Panc1 (cell line): ENCODE measurements at regions not wholly inside any gene's neighbourhood (a gene's known extent, or its start where the extent isn't known, plus 50 kb on each side); places are given as distances from the start of the nearest gene placed in this dataset.

Experiments used
- ATAC-seq: fragments of 200-7000 bp; cut with Tn5 transposase; 2 replicates; pipeline ENCODE4 v1.9.1; 2020; ENCODE audit warnings: mild to moderate bottlenecking, moderate library complexity
- BruUV-seq: library from RNA; stranded (reverse); fragments of 400-500 nt; replicated peaks from 2 replicates; lab custom pipeline; 2021; lab: Mats Ljungman, UMichigan
- CTCF ChIA-PET: fragments of 300-600 bp; sonication (Branson Sonifier 250); formaldehyde crosslinking; loops from one replicate; lab custom pipeline; 2022; ENCODE audit warnings: antibody characterized with exemption; lab: Charles Lee
- POLR2A ChIA-PET: fragments of 300-600 bp; sonication (Branson Sonifier 250); formaldehyde crosslinking; loops from one replicate; lab custom pipeline; 2022; ENCODE audit warnings: antibody characterized with exemption; lab: Charles Lee
- DNase-seq: peaks from one replicate; pipeline ENCODE4 v3.0.0-alpha.2; 2010; ENCODE audit warnings: low read depth, low spot score
- H3K27ac ChIP-seq: 2 replicates; pipeline ENCODE4 v1.5.1; 2011; ENCODE audit warnings: mild to moderate bottlenecking, low read length, inconsistent platforms
- H3K27me3 ChIP-seq: fragments of 200-500 bp; sonication (Bioruptor generic); 2 replicates; pipeline ENCODE4 v1.6.0; 2014; ENCODE audit warnings: low read length, inconsistent platforms; ENCODE audit not compliant: control insufficient read depth, insufficient read depth
- H3K36me3 ChIP-seq: fragments of 200-500 bp; sonication (Bioruptor generic); 2 replicates; pipeline ENCODE4 v1.5.1; 2014; ENCODE audit warnings: inconsistent platforms, mild to moderate bottlenecking, low read length, moderate library complexity; ENCODE audit not compliant: control insufficient read depth, insufficient read depth
- H3K4me1 ChIP-seq: 2 replicates; pipeline ENCODE4 v1.5.1; 2011; ENCODE audit warnings: inconsistent platforms, mild to moderate bottlenecking, low read length, moderate library complexity; ENCODE audit not compliant: control insufficient read depth, insufficient read depth
- H3K4me3 ChIP-seq, 2 experiments: 2 replicates each; pipeline ENCODE4 v1.5.1; 2011 to 2012; ENCODE audit warnings: low read depth in 2 of 2, low read length in 2 of 2, mild to moderate bottlenecking in 2 of 2, inconsistent platforms in 1 of 2, moderate library complexity in 1 of 2
- H3K9me3 ChIP-seq: fragments of 200-500 bp; sonication (Bioruptor generic); 2 replicates; pipeline ENCODE4 v1.5.1; 2014; ENCODE audit warnings: low read depth, mild to moderate bottlenecking, inconsistent platforms, low read length, moderate library complexity; ENCODE audit not compliant: control insufficient read depth, insufficient read depth
- CTCF ChIP-seq: fragments of 450-650 bp; IDR thresholded peaks from 2 replicates; pipeline ENCODE4 v1.5.1; 2017; ENCODE audit warnings: mild to moderate bottlenecking
- POLR2AphosphoS5 ChIP-seq: IDR thresholded peaks from 2 replicates; pipeline ENCODE4 v1.6.1; 2012; ENCODE audit warnings: mild to moderate bottlenecking, low read depth, low read length, moderate library complexity
- REST ChIP-seq, 2 experiments: IDR thresholded peaks; 2 replicates each; pipeline ENCODE4 v1.6.1; 2011 to 2012; ENCODE audit warnings: low read depth in 2 of 2, control low read depth in 1 of 2, low read length in 1 of 2, mild to moderate bottlenecking in 1 of 2, moderate library complexity in 1 of 2; ENCODE audit not compliant: insufficient read depth in 1 of 2
- SIN3A ChIP-seq: IDR thresholded peaks from 2 replicates; pipeline ENCODE4 v1.6.1; 2012; ENCODE audit warnings: low read depth, mild to moderate bottlenecking, low read length, moderate library complexity, borderline replicate concordance; ENCODE audit not compliant: insufficient read depth
- TCF7L2 ChIP-seq: IDR thresholded peaks from 2 replicates; pipeline ENCODE4 v1.6.1; 2011; ENCODE audit warnings: mild to moderate bottlenecking, low read depth, low read length, inconsistent platforms
- in situ Hi-C: cut with HindIII; loops from 2 replicates; pipeline ENCODE4 v1.10.0; 2016; ENCODE audit warnings: low sequenced_read_pairs, low pct_unique_long_range_greater_than_20kb
- intact Hi-C: fragments of 100-400 bp; cut with micrococcal nuclease; formaldehyde crosslinking; loops from one replicate; pipeline ENCODE4 v1.10.0; 2022; ENCODE audit not compliant: unreplicated experiment

GRCh38 chrX:120000490-120001246, 57.1 kb upstream of the NKAP start:
- no peak for DNase-seq
- Histone ChIP-seq H3K27me3 (peaks cover 16% of the 10 kb centered on the region), H3K9me3 (no peaks in the 10 kb centered on the region), H3K36me3 (no peaks in the 10 kb centered on the region), H3K4me1 (no peaks in the 10 kb centered on the region), H3K27ac (no peak overlapping the region), H3K4me3 (no peak overlapping the region)
- intact Hi-C loops, result no loop called here
- TF ChIP-seq TCF7L2, result no peak
- in situ Hi-C loops, result no loop called here
- no peak for ATAC-seq
- ChIA-PET CTCF (interaction anchor here (0.8 kb wide), 1 partner anchor 14 kb away, joined by 3 read pairs; no protein-coding TSS in a partner anchor), POLR2A (interaction anchor here (0.6 kb wide), 1 partner anchor 27 kb away, joined by 3 read pairs; no protein-coding TSS in a partner anchor)
- no TSS peak for BruUV-seq

DNA sequence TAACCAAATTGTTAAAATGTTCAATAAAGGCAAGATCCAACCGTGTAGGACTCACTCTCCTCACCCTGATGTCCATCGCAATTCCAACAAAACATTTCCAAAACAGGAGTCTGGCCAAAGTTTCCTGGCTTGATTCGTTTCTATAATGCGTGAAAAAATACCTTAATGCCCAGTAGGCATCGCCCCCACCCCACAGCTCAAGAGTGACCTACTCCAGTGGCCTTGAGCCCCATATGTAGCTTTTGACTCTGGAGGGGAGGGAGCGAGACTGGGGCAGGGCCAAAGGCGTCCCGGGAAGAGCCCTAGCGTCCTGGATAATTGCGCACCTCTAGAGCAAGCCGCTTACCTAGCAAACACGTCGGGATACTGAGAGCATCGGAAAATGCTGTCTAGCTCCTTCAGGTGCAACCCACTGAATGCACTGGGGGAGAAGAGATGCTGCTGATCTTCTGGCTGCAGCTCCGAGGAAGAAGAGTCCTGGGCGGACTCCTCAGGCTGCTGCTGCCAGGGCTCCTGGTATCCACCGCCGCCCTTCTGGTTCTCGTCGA, 55.6 kb upstream of the NKAP start:
- ATAC-seq, result no peak
- CTCF ChIA-PET, result no interaction called here
- in situ Hi-C loops, result no loop called here
- peaks cover 16% of the 10 kb centered on the region for H3K27me3 ChIP-seq
- TF ChIP-seq POLR2AphosphoS5, result no peak
- no peak for TF ChIP-seq CTCF
- no peak for TF ChIP-seq REST (IDR thresholded peaks at IDR 0.05; ENCODE audit: insufficient read depth in 1 of 2, low read depth in 2 of 2, low read length in 1 of 2)
- no peak for TF ChIP-seq TCF7L2
- no peak for TF ChIP-seq SIN3A
- H3K4me3 ChIP-seq, result no peak overlapping the region
- DNase-seq, result no peak
- BruUV-seq, result no TSS peak
- H3K27ac ChIP-seq, result no peak overlapping the region
- intact Hi-C loops, result no loop called here
- POLR2A ChIA-PET, result interaction anchor here (0.6 kb wide), 1 partner anchor 1341 kb away, joined by 3 read pairs; no protein-coding TSS in a partner anchor
- H3K36me3 ChIP-seq, result no peaks in the 10 kb centered on the region
- H3K9me3 ChIP-seq, result no peaks in the 10 kb centered on the region
- no peaks in the 10 kb centered on the region for H3K4me1 ChIP-seq

DNA sequence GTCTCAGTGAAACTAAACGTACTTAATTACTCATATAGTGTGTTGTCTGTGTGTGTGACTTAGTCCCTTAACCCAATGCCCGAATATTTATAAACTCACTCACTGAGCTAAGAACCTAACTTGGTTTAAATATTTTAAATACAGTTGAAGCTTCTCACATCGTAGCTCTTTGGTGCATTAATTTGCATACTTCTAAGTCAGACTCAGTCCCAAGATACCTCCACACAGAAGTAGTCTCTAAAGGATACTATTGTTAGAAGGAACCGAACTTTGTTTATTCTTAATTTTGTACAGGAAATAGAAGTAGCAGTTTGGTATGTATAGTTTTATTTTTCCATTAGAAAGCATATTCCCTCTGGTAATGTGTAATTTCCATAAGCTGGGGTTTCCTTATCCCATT, 54.0 kb upstream of the NKAP start:
- Histone ChIP-seq H3K36me3 (no peaks in the 10 kb centered on the region), H3K4me1 (no peaks in the 10 kb centered on the region), H3K27ac (no peak overlapping the region), H3K27me3 (peaks cover 16% of the 10 kb centered on the region), H3K4me3 (no peak overlapping the region), H3K9me3 (no peaks in the 10 kb centered on the region)
- DNase-seq, result no peak
- ATAC-seq, result no peak
- TF ChIP-seq SIN3A (no peak), POLR2AphosphoS5 (no peak), CTCF (no peak), TCF7L2 (no peak), REST (IDR thresholded peaks at IDR 0.05; ENCODE audit: insufficient read depth in 1 of 2, low read depth in 2 of 2, low read length in 1 of 2) (no peak)
- CTCF ChIA-PET, result no interaction called here
- no TSS peak for BruUV-seq
- in situ Hi-C loops, result no loop called here
- POLR2A ChIA-PET, result no interaction called here
- intact Hi-C loops, result no loop called here
